ENCODE measurements at regions not wholly inside any gene's neighbourhood (a gene's known extent, or its start where the extent isn't known, plus 50 kb on each side); places are given as distances from the start of the nearest gene placed in this dataset.
"Not testable (repeated sequence)": the region's sequence is repeated elsewhere in the genome, so short reads cannot be mapped to it uniquely, and the experiment has no call there.

DNA sequence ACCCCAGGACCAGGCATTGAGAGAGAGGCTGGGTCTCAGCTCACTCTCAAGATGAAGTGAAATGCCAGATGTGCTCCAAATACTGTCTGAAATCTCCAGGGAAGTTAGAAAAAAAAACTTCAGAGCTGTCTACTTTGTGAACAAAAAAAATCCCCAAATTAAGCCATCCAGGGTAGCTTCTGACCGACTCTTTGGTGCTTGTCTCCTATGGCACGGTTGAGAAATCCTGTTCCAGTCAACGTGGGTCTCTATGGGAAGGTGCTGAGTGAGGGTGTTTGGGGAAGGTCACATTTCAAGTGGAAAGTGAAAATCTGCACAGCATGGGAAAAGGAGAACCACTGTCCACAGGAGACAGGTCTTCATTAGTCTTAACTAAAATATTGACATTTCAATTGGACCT is 322.5 kb upstream of the CFAP20DC start:
- DNase-seq (ENCODE audit: low spot score): no peak
- in situ Hi-C loops (cut with MboI; ENCODE audit: low pct_unique_long_range_greater_than_20kb, low sequenced_read_pairs, unreplicated experiment): no loop called here
- TF ChIP-seq, protein P1, sequence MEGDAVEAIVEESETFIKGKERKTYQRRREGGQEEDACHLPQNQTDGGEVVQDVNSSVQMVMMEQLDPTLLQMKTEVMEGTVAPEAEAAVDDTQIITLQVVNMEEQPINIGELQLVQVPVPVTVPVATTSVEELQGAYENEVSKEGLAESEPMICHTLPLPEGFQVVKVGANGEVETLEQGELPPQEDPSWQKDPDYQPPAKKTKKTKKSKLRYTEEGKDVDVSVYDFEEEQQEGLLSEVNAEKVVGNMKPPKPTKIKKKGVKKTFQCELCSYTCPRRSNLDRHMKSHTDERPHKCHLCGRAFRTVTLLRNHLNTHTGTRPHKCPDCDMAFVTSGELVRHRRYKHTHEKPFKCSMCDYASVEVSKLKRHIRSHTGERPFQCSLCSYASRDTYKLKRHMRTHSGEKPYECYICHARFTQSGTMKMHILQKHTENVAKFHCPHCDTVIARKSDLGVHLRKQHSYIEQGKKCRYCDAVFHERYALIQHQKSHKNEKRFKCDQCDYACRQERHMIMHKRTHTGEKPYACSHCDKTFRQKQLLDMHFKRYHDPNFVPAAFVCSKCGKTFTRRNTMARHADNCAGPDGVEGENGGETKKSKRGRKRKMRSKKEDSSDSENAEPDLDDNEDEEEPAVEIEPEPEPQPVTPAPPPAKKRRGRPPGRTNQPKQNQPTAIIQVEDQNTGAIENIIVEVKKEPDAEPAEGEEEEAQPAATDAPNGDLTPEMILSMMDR (IDR thresholded peaks at IDR 0.05; ENCODE audit: extremely low read depth, insufficient read depth, missing control alignments): no peak

DNA sequence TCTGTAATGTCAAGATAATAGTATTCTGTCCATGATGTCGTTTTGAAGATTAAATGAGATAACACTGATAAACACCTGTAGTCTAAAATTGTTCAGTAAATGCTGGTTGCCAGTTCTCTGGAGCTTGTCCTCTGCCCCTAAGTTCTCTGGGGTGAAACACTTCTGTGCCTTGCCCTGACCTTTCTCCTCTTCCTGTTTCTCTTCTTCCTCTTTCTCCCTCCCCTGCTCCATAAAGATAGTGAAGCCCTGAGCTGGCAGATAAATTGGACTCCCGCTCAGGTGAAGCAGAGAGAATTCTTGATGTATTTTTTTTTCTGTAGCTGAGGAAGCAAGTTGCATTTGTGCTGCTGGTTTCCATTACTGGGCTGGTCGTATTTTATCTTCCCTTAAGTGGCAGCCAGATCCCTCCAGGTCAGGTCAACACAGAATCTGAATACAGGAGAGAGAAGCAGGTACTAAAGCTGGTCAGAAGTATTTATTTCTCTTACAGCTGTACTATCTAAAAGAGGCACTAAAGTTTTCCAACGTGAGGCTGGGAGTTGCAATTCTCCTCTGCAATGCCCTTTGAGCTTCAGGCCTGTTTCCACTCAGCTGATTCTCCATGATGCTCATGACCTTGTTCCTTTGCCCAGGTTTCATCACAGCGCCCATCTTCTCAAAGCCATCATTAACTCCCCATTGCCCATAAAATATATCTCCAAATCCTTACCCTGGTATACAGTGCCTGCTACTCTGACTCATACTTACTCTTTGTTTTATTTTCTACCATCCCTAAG is 319.3 kb upstream of the CFAP20DC start:
- in situ Hi-C loops (cut with MboI; ENCODE audit: low pct_unique_long_range_greater_than_20kb, low sequenced_read_pairs, unreplicated experiment): no loop called here
- TF ChIP-seq, protein P1 (IDR thresholded peaks at IDR 0.05; ENCODE audit: extremely low read depth, insufficient read depth, missing control alignments): no peak
- DNase-seq (ENCODE audit: low spot score): no peak

DNA sequence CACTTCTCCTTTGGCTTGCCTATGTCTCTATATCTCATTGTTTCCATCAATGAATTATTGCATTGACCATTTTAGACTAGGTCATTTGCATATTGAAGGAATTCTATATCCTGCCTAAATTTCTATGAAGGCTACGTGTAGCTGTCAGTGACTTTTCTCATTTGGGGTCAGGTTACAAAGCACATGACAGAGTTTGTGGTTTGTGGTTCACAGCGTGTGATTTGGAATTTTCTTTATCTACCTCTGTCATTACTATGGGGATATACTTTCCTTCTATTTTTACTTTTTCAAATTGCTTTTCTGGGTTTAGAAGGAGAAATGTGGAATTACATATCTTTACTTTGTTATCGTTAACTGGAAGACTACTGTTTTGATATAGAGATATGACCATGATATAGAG is 317.3 kb upstream of the CFAP20DC start:
- no peak for DNase-seq (ENCODE audit: low spot score)
- TF ChIP-seq, protein P1 (IDR thresholded peaks at IDR 0.05; ENCODE audit: extremely low read depth, insufficient read depth, missing control alignments): no peak
- in situ Hi-C loops (cut with MboI; ENCODE audit: low pct_unique_long_range_greater_than_20kb, low sequenced_read_pairs, unreplicated experiment): no loop called here

DNA sequence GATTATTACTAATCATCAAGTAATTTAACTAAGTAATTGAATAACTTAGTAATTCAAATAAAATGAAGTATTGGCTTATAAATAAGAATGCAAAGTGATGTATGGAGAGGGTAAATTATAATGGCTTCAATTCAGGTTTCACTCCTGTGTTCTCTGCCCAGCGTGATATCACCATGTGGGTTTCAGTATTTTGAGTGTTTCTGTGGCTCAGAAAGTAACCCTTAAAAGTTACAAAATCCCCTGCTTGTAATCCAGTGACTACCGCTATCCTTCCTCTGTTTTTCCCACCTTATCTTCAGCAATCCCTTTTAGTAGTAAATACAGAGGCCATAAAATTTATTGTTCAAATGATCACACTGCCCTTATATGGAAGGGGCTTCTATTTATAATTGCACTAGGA is 316.4 kb upstream of the CFAP20DC start:
- TF ChIP-seq, protein P1 (IDR thresholded peaks at IDR 0.05; ENCODE audit: extremely low read depth, insufficient read depth, missing control alignments): no peak
- in situ Hi-C loops (cut with MboI; ENCODE audit: low pct_unique_long_range_greater_than_20kb, low sequenced_read_pairs, unreplicated experiment): no loop called here
- no peak for DNase-seq (ENCODE audit: low spot score)

DNA sequence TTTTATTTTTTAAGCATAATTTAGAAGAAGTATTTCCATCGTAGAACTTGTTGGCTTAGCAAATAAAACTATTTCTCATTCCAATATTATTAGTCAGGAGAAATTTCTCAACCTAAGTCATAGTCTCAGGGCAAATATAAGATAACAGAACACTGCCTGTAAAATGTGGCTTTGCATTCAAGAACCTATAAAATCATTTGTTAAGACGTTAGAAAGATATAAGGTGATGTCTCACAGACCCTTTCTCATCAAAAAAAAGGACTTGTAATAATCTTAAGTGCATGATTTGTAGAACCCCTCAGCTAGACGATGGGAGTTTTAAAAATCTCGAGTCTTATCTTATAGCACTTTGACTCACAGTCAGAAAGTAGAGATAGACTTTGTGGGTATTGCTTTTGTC is 314.7 kb upstream of the CFAP20DC start:
- TF ChIP-seq, protein P1 (IDR thresholded peaks at IDR 0.05; ENCODE audit: extremely low read depth, insufficient read depth, missing control alignments): no peak
- in situ Hi-C loops (cut with MboI; ENCODE audit: low pct_unique_long_range_greater_than_20kb, low sequenced_read_pairs, unreplicated experiment): no loop called here
- DNase-seq (ENCODE audit: low spot score): no peak

DNA sequence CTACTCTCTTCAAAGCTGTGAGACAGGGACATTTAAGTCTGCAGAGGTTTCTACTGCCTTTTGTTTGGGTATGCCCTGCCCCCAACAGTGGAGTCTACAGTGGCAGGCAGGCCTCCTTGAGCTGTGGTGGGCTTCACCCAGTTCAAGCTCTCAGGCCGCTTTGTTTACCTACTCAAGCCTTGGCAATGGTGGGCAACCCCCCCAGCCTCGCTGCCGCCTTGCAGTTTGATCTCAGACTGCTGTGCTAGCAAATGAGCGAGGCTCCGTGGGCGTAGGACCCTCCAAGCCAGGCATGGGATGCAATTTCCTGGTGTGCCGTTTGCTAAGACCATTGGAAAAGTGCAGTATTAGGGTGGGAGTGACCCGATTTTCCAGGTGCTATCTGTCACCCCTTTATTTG is 310.5 kb upstream of the CFAP20DC start:
- in situ Hi-C loops (cut with MboI; ENCODE audit: low pct_unique_long_range_greater_than_20kb, low sequenced_read_pairs, unreplicated experiment); DNase-seq (ENCODE audit: low spot score): not testable (repeated sequence)

DNA sequence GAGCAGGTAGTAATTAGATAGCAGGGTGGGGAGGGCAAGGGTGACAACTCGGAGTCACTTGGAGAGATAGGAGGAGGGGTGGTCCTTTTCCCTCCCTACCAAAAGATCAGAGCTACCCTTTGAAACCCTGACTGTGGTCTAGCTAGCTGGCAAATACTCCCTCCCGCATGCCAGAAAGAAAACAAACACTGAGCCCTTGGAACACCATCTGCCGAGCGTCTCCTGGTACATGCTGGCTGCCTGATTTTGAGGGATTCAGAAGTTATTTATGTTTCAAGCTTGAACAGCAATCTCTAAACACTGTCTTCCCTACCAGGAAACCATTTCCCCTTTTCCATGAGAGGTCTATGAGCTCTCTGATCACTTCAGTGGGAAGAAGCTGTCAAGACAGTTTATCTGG is 291.6 kb upstream of the CFAP20DC start:
- in situ Hi-C loops (cut with MboI; ENCODE audit: low pct_unique_long_range_greater_than_20kb, low sequenced_read_pairs, unreplicated experiment): no loop called here
- TF ChIP-seq, protein P1 (IDR thresholded peaks at IDR 0.05; ENCODE audit: extremely low read depth, insufficient read depth, missing control alignments): no peak
- DNase-seq (ENCODE audit: low spot score): no peak

Data from GM13977 (cell line).